ENCODE measurements at regions not wholly inside any gene's neighbourhood (a gene's known extent, or its start where the extent isn't known, plus 50 kb on each side); places are given as distances from the start of the nearest gene placed in this dataset.
"Not testable (repeated sequence)": the region's sequence is repeated elsewhere in the genome, so short reads cannot be mapped to it uniquely, and the experiment has no call there.

DNA sequence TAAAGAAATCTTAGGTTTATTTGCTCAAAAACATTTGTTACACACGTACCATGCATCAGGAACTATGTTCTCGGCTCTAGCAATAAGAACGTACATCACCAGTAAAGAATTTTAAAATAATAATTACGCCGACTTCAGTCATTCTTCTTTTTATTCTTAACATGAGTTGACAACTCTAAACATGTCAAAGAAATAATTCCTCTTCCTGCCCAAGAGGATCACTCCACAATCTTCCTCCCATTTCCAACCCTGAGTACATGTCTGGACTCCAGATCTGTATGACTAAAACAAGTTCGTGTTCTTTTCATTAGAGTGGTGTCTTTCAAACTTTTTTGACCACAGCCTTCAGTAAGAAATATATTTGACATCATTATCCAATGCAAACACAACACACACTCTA is 201.6 kb upstream of the GRIA3 start:
- Histone ChIP-seq H3K27ac (ENCODE audit: low read depth, low read length) (no peak overlapping the region), H3K27me3 (ENCODE audit: control insufficient read depth, low read length) (no peaks in the 10 kb centered on the region), H3K4me1 (ENCODE audit: control insufficient read depth, low read length) (no peaks in the 10 kb centered on the region), H3K9me2 (replicated peaks; ENCODE audit: control insufficient read depth, low read length) (no peaks in the 10 kb centered on the region), H3K4me2 (ENCODE audit: low read length) (no peak overlapping the region), H4K20me1 (ENCODE audit: control insufficient read depth, insufficient read depth, low read depth, low read length) (no peaks in the 10 kb centered on the region), H3K9me3 (ENCODE audit: control insufficient read depth, insufficient read depth, low read length) (no peaks in the 10 kb centered on the region), H3K79me2 (ENCODE audit: control insufficient read depth, low read length) (no peaks in the 10 kb centered on the region), H3K36me3 (ENCODE audit: control insufficient read depth, low read length) (no peaks in the 10 kb centered on the region), H3F3A (ENCODE audit: control insufficient read depth, insufficient read depth) (no peaks in the 10 kb centered on the region), H3K4me3 (ENCODE audit: low read length) (no peak overlapping the region)
- TF ChIP-seq, protein P1, sequence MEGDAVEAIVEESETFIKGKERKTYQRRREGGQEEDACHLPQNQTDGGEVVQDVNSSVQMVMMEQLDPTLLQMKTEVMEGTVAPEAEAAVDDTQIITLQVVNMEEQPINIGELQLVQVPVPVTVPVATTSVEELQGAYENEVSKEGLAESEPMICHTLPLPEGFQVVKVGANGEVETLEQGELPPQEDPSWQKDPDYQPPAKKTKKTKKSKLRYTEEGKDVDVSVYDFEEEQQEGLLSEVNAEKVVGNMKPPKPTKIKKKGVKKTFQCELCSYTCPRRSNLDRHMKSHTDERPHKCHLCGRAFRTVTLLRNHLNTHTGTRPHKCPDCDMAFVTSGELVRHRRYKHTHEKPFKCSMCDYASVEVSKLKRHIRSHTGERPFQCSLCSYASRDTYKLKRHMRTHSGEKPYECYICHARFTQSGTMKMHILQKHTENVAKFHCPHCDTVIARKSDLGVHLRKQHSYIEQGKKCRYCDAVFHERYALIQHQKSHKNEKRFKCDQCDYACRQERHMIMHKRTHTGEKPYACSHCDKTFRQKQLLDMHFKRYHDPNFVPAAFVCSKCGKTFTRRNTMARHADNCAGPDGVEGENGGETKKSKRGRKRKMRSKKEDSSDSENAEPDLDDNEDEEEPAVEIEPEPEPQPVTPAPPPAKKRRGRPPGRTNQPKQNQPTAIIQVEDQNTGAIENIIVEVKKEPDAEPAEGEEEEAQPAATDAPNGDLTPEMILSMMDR (IDR thresholded peaks at IDR 0.05; ENCODE audit: low read depth, low read length, poor library complexity, severe bottlenecking): no peak
- no peak for TF ChIP-seq EZH2phosphoT487 (IDR thresholded peaks at IDR 0.05; ENCODE audit: borderline replicate concordance, low read length)

GRCh38 chrX:123002844-123003243 is 181.2 kb upstream of the GRIA3 start:
- H3K4me1 ChIP-seq (ENCODE audit: control insufficient read depth, low read length); H3K79me2 ChIP-seq (ENCODE audit: control insufficient read depth, low read length); H3K9me3 ChIP-seq (ENCODE audit: control insufficient read depth, insufficient read depth, low read length); H3K9me2 ChIP-seq (replicated peaks; ENCODE audit: control insufficient read depth, low read length); H3K27ac ChIP-seq (ENCODE audit: low read depth, low read length); H3K4me2 ChIP-seq (ENCODE audit: low read length); H3K4me3 ChIP-seq (ENCODE audit: low read length); H3K36me3 ChIP-seq (ENCODE audit: control insufficient read depth, low read length); H3K27me3 ChIP-seq (ENCODE audit: control insufficient read depth, low read length); H3F3A ChIP-seq (ENCODE audit: control insufficient read depth, insufficient read depth); H4K20me1 ChIP-seq (ENCODE audit: control insufficient read depth, insufficient read depth, low read depth, low read length): not testable (repeated sequence)

DNA sequence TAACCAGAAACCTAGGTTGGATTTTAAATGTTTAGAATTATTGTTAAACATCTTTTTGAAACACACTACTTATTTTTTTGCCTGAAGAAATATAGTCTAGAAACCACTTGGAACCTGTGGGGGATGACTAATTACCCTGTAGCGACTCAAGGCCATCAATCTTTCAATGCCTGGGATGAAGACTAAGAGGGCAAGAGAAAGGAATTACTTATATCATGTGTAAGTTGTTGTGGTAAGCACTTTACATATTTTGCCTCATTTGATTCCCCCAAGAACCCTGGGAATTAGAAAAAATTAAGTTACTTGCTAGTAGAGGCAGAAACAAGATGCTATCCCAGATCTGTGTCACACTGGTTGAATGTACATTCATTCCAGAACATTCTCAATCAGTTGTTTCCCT is 170.9 kb upstream of the GRIA3 start:
- Histone ChIP-seq H3K9me2 (replicated peaks; ENCODE audit: control insufficient read depth, low read length) (no peaks in the 10 kb centered on the region), H3K36me3 (ENCODE audit: control insufficient read depth, low read length) (no peaks in the 10 kb centered on the region), H3K27ac (ENCODE audit: low read depth, low read length) (no peak overlapping the region), H3K9me3 (ENCODE audit: control insufficient read depth, insufficient read depth, low read length) (no peaks in the 10 kb centered on the region), H3F3A (ENCODE audit: control insufficient read depth, insufficient read depth) (no peaks in the 10 kb centered on the region), H3K4me3 (ENCODE audit: low read length) (no peak overlapping the region), H4K20me1 (ENCODE audit: control insufficient read depth, insufficient read depth, low read depth, low read length) (no peaks in the 10 kb centered on the region), H3K27me3 (ENCODE audit: control insufficient read depth, low read length) (no peaks in the 10 kb centered on the region), H3K4me2 (ENCODE audit: low read length) (no peak overlapping the region), H3K79me2 (ENCODE audit: control insufficient read depth, low read length) (no peaks in the 10 kb centered on the region), H3K4me1 (ENCODE audit: control insufficient read depth, low read length) (no peaks in the 10 kb centered on the region)
- TF ChIP-seq, protein P1 (IDR thresholded peaks at IDR 0.05; ENCODE audit: low read depth, low read length, poor library complexity, severe bottlenecking): no peak
- TF ChIP-seq EZH2phosphoT487 (IDR thresholded peaks at IDR 0.05; ENCODE audit: borderline replicate concordance, low read length): no peak

DNA sequence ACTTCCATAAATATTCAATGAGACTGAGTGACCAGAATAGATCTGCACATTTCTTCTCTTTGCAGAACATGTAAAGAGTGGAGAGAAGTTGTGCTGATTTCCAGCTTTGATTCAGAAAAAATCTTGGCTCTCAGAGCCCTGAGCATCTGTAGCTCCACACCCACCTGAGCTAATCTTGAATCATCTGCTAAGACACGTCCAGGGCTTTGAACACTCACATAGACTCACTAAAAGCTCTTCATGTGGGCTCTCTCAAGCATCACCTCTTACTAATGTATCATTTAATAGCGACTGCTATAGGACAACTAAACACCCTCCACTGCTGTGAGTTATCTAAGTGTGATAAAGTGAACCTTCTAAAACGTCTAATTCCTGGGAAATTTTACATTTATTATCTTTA is 147.7 kb upstream of the GRIA3 start:
- Histone ChIP-seq H3F3A (ENCODE audit: control insufficient read depth, insufficient read depth) (no peaks in the 10 kb centered on the region), H3K27ac (ENCODE audit: low read depth, low read length) (no peak overlapping the region), H3K4me3 (ENCODE audit: low read length) (no peak overlapping the region), H3K4me2 (ENCODE audit: low read length) (no peak overlapping the region), H3K9me3 (ENCODE audit: control insufficient read depth, insufficient read depth, low read length) (no peaks in the 10 kb centered on the region), H3K9me2 (replicated peaks; ENCODE audit: control insufficient read depth, low read length) (no peaks in the 10 kb centered on the region), H3K4me1 (ENCODE audit: control insufficient read depth, low read length) (no peaks in the 10 kb centered on the region), H4K20me1 (ENCODE audit: control insufficient read depth, insufficient read depth, low read depth, low read length) (no peaks in the 10 kb centered on the region), H3K79me2 (ENCODE audit: control insufficient read depth, low read length) (no peaks in the 10 kb centered on the region), H3K36me3 (ENCODE audit: control insufficient read depth, low read length) (no peaks in the 10 kb centered on the region), H3K27me3 (ENCODE audit: control insufficient read depth, low read length) (no peaks in the 10 kb centered on the region)
- no peak for TF ChIP-seq EZH2phosphoT487 (IDR thresholded peaks at IDR 0.05; ENCODE audit: borderline replicate concordance, low read length)
- TF ChIP-seq, protein P1 (IDR thresholded peaks at IDR 0.05; ENCODE audit: low read depth, low read length, poor library complexity, severe bottlenecking): no peak
